H1 (cell line): ENCODE measurements at regions not wholly inside any gene's neighbourhood (a gene's known extent, or its start where the extent isn't known, plus 50 kb on each side); places are given as distances from the start of the nearest gene placed in this dataset.

ENCODE experiments used
- CTCF ChIA-PET: fragments of 300-600 bp; sonication (Branson Sonifier 250); formaldehyde crosslinking; loops from one replicate; lab custom pipeline; 2021; ENCODE audit not compliant: partially characterized antibody; lab: Charles Lee
- POLR2A ChIA-PET: fragments of 300-600 bp; sonication (Branson Sonifier 250); formaldehyde crosslinking; loops from one replicate; lab custom pipeline; 2021; ENCODE audit warnings: inconsistent platforms; ENCODE audit not compliant: partially characterized antibody; lab: Charles Lee
- DNase-seq, 2 experiments: peaks; one replicate each; pipeline versions ENCODE4 v3.0.0 to v3.0.0-alpha.2; 2010 to 2022; ENCODE audit warnings: low spot score in 2 of 2, low read depth in 1 of 2, mixed read lengths in 1 of 2
- FAIRE-seq: peaks from 2 replicates; lab custom pipeline; 2011; peaks lifted over from hg19 to GRCh38; lab: Jason Lieb, UNC
- H2AFZ ChIP-seq: 2 replicates; pipeline ENCODE4 v1.8.1; 2012; ENCODE audit warnings: low read length, inconsistent platforms
- H2AK5ac ChIP-seq: 2 replicates; pipeline ENCODE4 v1.6.1; 2013; ENCODE audit warnings: low read depth, low read length
- H2BK120ac ChIP-seq: replicated peaks from 2 replicates; pipeline ENCODE3; 2013; ENCODE audit warnings: low read depth, low read length, inconsistent platforms
- H2BK12ac ChIP-seq: 2 replicates; pipeline ENCODE4 v1.6.1; 2013; ENCODE audit warnings: low read depth, low read length
- H2BK15ac ChIP-seq: 2 replicates; pipeline ENCODE4 v1.6.1; 2013; ENCODE audit warnings: low read length
- H2BK20ac ChIP-seq: 2 replicates; pipeline ENCODE4 v1.6.1; 2013; ENCODE audit warnings: low read length
- H2BK5ac ChIP-seq: 2 replicates; pipeline ENCODE4 v1.6.1; 2013; ENCODE audit warnings: low read depth, low read length
- H3K14ac ChIP-seq: 2 replicates; pipeline ENCODE4 v1.6.1; 2013; ENCODE audit warnings: inconsistent platforms; ENCODE audit not compliant: insufficient read length
- H3K18ac ChIP-seq: 2 replicates; pipeline ENCODE4 v1.6.1; 2013; ENCODE audit warnings: low read length; ENCODE audit errors: extremely low read depth
- H3K23ac ChIP-seq: 2 replicates; pipeline ENCODE4 v1.6.1; 2013; ENCODE audit warnings: inconsistent platforms; ENCODE audit not compliant: insufficient read length
- H3K23me2 ChIP-seq: 2 replicates; pipeline ENCODE4 v1.6.1; 2013; ENCODE audit warnings: low read depth, low read length
- H3K27ac ChIP-seq: 2 replicates; pipeline ENCODE4 v1.6.1; 2011; ENCODE audit warnings: low read depth, low read length, inconsistent platforms
- H3K27me3 ChIP-seq, 4 experiments: replicated peaks in 1 of 4; 1 replicate in 1 of 4; 2 replicates in 3 of 4; pipeline versions ENCODE4 v1.6.1 to v1.8.1; 2011 to 2013; ENCODE audit warnings: low read length in 3 of 4, mild to moderate bottlenecking in 3 of 4, inconsistent platforms in 2 of 4, mixed read lengths in 2 of 4, moderate library complexity in 1 of 4; ENCODE audit not compliant: control insufficient read depth in 3 of 4, insufficient read depth in 3 of 4; ENCODE audit errors: extremely low read depth in 1 of 4
- H3K36me3 ChIP-seq, 4 experiments: 2 replicates each; pipeline versions ENCODE4 v1.6.1 to v1.8.1; 2011 to 2013; ENCODE audit warnings: mild to moderate bottlenecking in 4 of 4, low read length in 3 of 4, moderate library complexity in 2 of 4, control low read depth in 1 of 4, inconsistent platforms in 1 of 4; ENCODE audit not compliant: insufficient read depth in 4 of 4, control insufficient read depth in 2 of 4
- H3K4ac ChIP-seq: replicated peaks from 2 replicates; pipeline ENCODE3; 2013; ENCODE audit warnings: low read length, low read depth, mixed read lengths, inconsistent platforms; ENCODE audit not compliant: insufficient read length
- H3K4me1 ChIP-seq, 4 experiments: replicated peaks in 1 of 4; 1 replicate in 1 of 4; 2 replicates in 3 of 4; pipeline versions ENCODE4 v1.6.1 to v1.8.1; 2011 to 2013; ENCODE audit warnings: low read length in 3 of 4, inconsistent platforms in 2 of 4, mixed read lengths in 1 of 4; ENCODE audit not compliant: insufficient read depth in 4 of 4, control insufficient read depth in 3 of 4
- H3K4me2 ChIP-seq, 2 experiments: 2 replicates each; pipeline versions ENCODE4 v1.6.1 to v1.8.1; 2011 to 2013; ENCODE audit warnings: low read depth in 2 of 2, low read length in 2 of 2, control low read depth in 1 of 2, inconsistent platforms in 1 of 2, mild to moderate bottlenecking in 1 of 2; ENCODE audit not compliant: insufficient read depth in 1 of 2
- H3K4me3 ChIP-seq, 4 experiments: fragments of 200-600, 300-600 bp in 1 of 4; sonication (generic), shearing (Covaris generic), sonication (Bioruptor Twin) in 1 of 4; 2 replicates each; pipeline versions ENCODE4 v1.5.1 to v1.8.1; 2011 to 2016; ENCODE audit warnings: low read length in 4 of 4, low read depth in 3 of 4, control low read depth in 2 of 4, inconsistent platforms in 2 of 4, mild to moderate bottlenecking in 2 of 4, mixed read lengths in 1 of 4, moderate library complexity in 1 of 4; ENCODE audit not compliant: insufficient read depth in 2 of 4; ENCODE audit errors: extremely low read depth in 1 of 4
- H3K56ac ChIP-seq: replicated peaks from 2 replicates; pipeline ENCODE3; 2013; ENCODE audit warnings: low read depth, mild to moderate bottlenecking, mixed read lengths, low read length, inconsistent platforms; ENCODE audit not compliant: insufficient read length
- H3K79me1 ChIP-seq: 2 replicates; pipeline ENCODE4 v1.6.1; 2013; ENCODE audit warnings: low read depth, low read length, control low read depth
- H3K79me2 ChIP-seq, 2 experiments: 2 replicates each; pipeline versions ENCODE4 v1.6.1 to v1.8.1; 2012 to 2013; ENCODE audit warnings: low read length in 2 of 2, mild to moderate bottlenecking in 2 of 2, inconsistent platforms in 1 of 2; ENCODE audit not compliant: insufficient read depth in 2 of 2, control insufficient read depth in 1 of 2
- H3K9ac ChIP-seq, 4 experiments: replicated peaks in 1 of 4; 1 replicate in 1 of 4; 2 replicates in 3 of 4; pipeline versions ENCODE4 v1.6.1 to v1.8.1; 2011 to 2013; ENCODE audit warnings: low read depth in 3 of 4, low read length in 3 of 4, control low read depth in 2 of 4, mild to moderate bottlenecking in 2 of 4, moderate library complexity in 2 of 4, inconsistent platforms in 1 of 4; ENCODE audit errors: extremely low read depth in 1 of 4
- H3K9me3 ChIP-seq, 2 experiments: 2 replicates each; pipeline versions ENCODE4 v1.6.1 to v1.8.1; 2012 to 2013; ENCODE audit warnings: mild to moderate bottlenecking in 2 of 2, moderate library complexity in 2 of 2, control low read depth in 1 of 2, inconsistent platforms in 1 of 2, low read depth in 1 of 2, low read length in 1 of 2, mixed read lengths in 1 of 2; ENCODE audit not compliant: insufficient read depth in 2 of 2
- H4K20me1 ChIP-seq, 2 experiments: replicated peaks in 1 of 2; 2 replicates each; pipeline versions ENCODE3 to v1.8.1; 2011 to 2013; ENCODE audit warnings: inconsistent platforms in 2 of 2, low read length in 2 of 2, mild to moderate bottlenecking in 1 of 2; ENCODE audit not compliant: insufficient read depth in 2 of 2, control insufficient read depth in 1 of 2
- H4K5ac ChIP-seq: 2 replicates; pipeline ENCODE4 v1.6.1; 2013; ENCODE audit warnings: low read length, low read depth, mixed read lengths, inconsistent platforms; ENCODE audit not compliant: insufficient read length
- H4K8ac ChIP-seq: 2 replicates; pipeline ENCODE4 v1.8.0; 2013; ENCODE audit warnings: mild to moderate bottlenecking, moderate library complexity, low read length, inconsistent platforms; ENCODE audit not compliant: insufficient read depth; ENCODE audit errors: extremely low read depth
- H4K91ac ChIP-seq: replicated peaks from 2 replicates; pipeline ENCODE3; 2013; ENCODE audit warnings: low read length, mixed read lengths, inconsistent platforms; ENCODE audit not compliant: insufficient read length
- ATF2 ChIP-seq: IDR thresholded peaks from 2 replicates; pipeline ENCODE4 v1.6.1; 2012; ENCODE audit warnings: low read length, inconsistent platforms
- CEBPB ChIP-seq: IDR thresholded peaks from 2 replicates; pipeline ENCODE4 v1.6.1; 2012; ENCODE audit warnings: low read depth, low read length
- CTCF ChIP-seq, 3 experiments: IDR thresholded peaks; 1 replicate in 2 of 3; 2 replicates in 1 of 3; pipeline versions ENCODE4 v1.5.1 to v1.6.1; 2011; ENCODE audit warnings: low read length in 3 of 3, mild to moderate bottlenecking in 3 of 3, inconsistent platforms in 2 of 3, low read depth in 1 of 3, moderate library complexity in 1 of 3; ENCODE audit not compliant: insufficient read depth in 1 of 3; ENCODE audit errors: control extremely low read depth in 1 of 3
- EZH2 ChIP-seq: fragments of 200-600 bp; sonication (generic); IDR thresholded peaks from 2 replicates; pipeline ENCODE4 v1.7.1; 2012; ENCODE audit warnings: low read depth, mild to moderate bottlenecking, moderate library complexity, low read length, inconsistent platforms; ENCODE audit not compliant: severe bottlenecking
- PHF8 ChIP-seq: fragments of 200-600 bp; sonication (generic); conservative IDR thresholded peaks from 2 replicates; pipeline ENCODE4 v1.7.1; 2012; ENCODE audit warnings: low read depth, mild to moderate bottlenecking, inconsistent platforms, low read length, moderate library complexity
- POLR2AphosphoS5 ChIP-seq: IDR thresholded peaks from 2 replicates; pipeline ENCODE4 v1.6.1; 2011; ENCODE audit warnings: low read depth, low read length
- POU5F1 ChIP-seq: IDR thresholded peaks from 2 replicates; pipeline ENCODE4 v1.6.1; 2011; ENCODE audit warnings: low read depth, mild to moderate bottlenecking, low read length, moderate library complexity
- SP1 ChIP-seq: IDR thresholded peaks from 2 replicates; pipeline ENCODE4 v1.6.1; 2011; ENCODE audit warnings: low read depth, low read length
- SRF ChIP-seq: IDR thresholded peaks from 2 replicates; pipeline ENCODE4 v1.6.1; 2011; ENCODE audit warnings: mild to moderate bottlenecking, low read depth, low read length, moderate library complexity
- TBP ChIP-seq: IDR thresholded peaks from 2 replicates; pipeline ENCODE4 v1.6.1; 2011; ENCODE audit warnings: low read depth, low read length, improper control_type of control experiment
- TEAD4 ChIP-seq: IDR thresholded peaks from 2 replicates; pipeline ENCODE4 v1.6.1; 2012; ENCODE audit warnings: low read depth, low read length, inconsistent platforms, mixed read lengths
- WGBS, 2 experiments: shearing (Covaris generic) in 1 of 2; methylation state at CpG; one replicate each; pipeline versions ENCODE4 v1.1.6 to v1.1.7; 2013 to 2015; ENCODE audit warnings: low lambda C conversion rate in 2 of 2, mixed read lengths in 2 of 2, inconsistent platforms in 1 of 2, low coverage in 1 of 2, missing lambda C conversion rate in 1 of 2; ENCODE audit not compliant: insufficient replicate concordance in 2 of 2, insufficient coverage in 1 of 2, insufficient read length in 1 of 2; ENCODE audit errors: extremely low coverage in 1 of 2, missing lambda C conversion rate in 1 of 2; 5-methylcytosine and 5-hydroxymethylcytosine counted together

GRCh38 chr5:26674846-26675245, 363.5 kb downstream of the CDH9 start:
- Histone ChIP-seq H3K23me2 (no peaks in the 10 kb centered on the region), H2AK5ac (no peak overlapping the region), H3K18ac (no peak overlapping the region), H3K36me3 (no peaks in the 10 kb centered on the region), H3K9ac (no peak overlapping the region), H4K5ac (no peak overlapping the region), H2BK15ac (no peak overlapping the region), H2BK5ac (no peak overlapping the region), H3K79me2 (no peaks in the 10 kb centered on the region), H2AFZ (peak overlapping the region; percentile 48; the same call in 1 of the 2 replicates), H4K8ac (no peak overlapping the region), H3K4ac (no peak overlapping the region), H2BK12ac (no peak overlapping the region), H4K91ac (no peak overlapping the region), H3K79me1 (no peaks in the 10 kb centered on the region), H3K4me1 (no peaks in the 10 kb centered on the region), H3K4me3 (no peak overlapping the region), H3K9me3 (peaks cover 0 to 7% of the 10 kb centered on the region in 2 experiments; a peak in 1 of 4 replicates), H3K23ac (no peak overlapping the region), H4K20me1 (no peaks in the 10 kb centered on the region), H3K56ac (no peak overlapping the region), H2BK20ac (no peak overlapping the region), H3K27me3 (no peaks in the 10 kb centered on the region), H2BK120ac (no peak overlapping the region), H3K14ac (no peak overlapping the region), H3K27ac (no peak overlapping the region), H3K4me2 (no peak overlapping the region)
- 75% methylated on average over 8 of the region's 8 CpGs; no CpG with 5 or more reads in 1 of the 2 experiments for WGBS, 2 experiments
- FAIRE-seq (no peak), DNase-seq (no peak)
- POLR2A ChIA-PET = no interaction called here
- CTCF ChIA-PET = interaction anchor here (0.6 kb wide), 1 partner anchor 750 kb away, joined by 3 read pairs; no protein-coding TSS in a partner anchor
- TF ChIP-seq TEAD4 (no peak), EZH2 (no peak), CTCF (IDR thresholded peaks at IDR 0.05; ENCODE audit: control extremely low read depth in 1 of 3, insufficient read depth in 1 of 3, low read depth in 1 of 3, low read length in 3 of 3) (no peak), SP1 (no peak), TBP (no peak), CEBPB (no peak), POU5F1 (no peak), ATF2 (no peak), POLR2AphosphoS5 (no peak), SRF (no peak), PHF8 (no peak)
